ENCODE measurements at regions not wholly inside any gene's neighbourhood (a gene's known extent, or its start where the extent isn't known, plus 50 kb on each side); places are given as distances from the start of the nearest gene placed in this dataset.

GRCh38 chr16:9682320-9682719 lies 499.9 kb downstream of the GRIN2A start:
- no peak for ATAC-seq (ENCODE audit: insufficient number of reproducible peaks, low FRiP score, low read depth)

GRCh38 chr16:9683677-9684076 lies 498.6 kb downstream of the GRIN2A start:
- H3K36me3 ChIP-seq: no peaks in the 10 kb centered on the region
- ATAC-seq (ENCODE audit: insufficient number of reproducible peaks, low FRiP score, low read depth): no peak
- H3K4me3 ChIP-seq: no peak overlapping the region
- no peak overlapping the region for H3K27ac ChIP-seq
- H3K9me3 ChIP-seq: no peaks in the 10 kb centered on the region
- H3K4me1 ChIP-seq (ENCODE audit: control insufficient read depth in 1 of 2, low read depth in 2 of 2): no peaks in the 10 kb centered on the region
- no peak for DNase-seq (ENCODE audit: low spot score)
- H3K27me3 ChIP-seq (replicated peaks; ENCODE audit: insufficient read depth): no peaks in the 10 kb centered on the region
- TF ChIP-seq, protein P1, sequence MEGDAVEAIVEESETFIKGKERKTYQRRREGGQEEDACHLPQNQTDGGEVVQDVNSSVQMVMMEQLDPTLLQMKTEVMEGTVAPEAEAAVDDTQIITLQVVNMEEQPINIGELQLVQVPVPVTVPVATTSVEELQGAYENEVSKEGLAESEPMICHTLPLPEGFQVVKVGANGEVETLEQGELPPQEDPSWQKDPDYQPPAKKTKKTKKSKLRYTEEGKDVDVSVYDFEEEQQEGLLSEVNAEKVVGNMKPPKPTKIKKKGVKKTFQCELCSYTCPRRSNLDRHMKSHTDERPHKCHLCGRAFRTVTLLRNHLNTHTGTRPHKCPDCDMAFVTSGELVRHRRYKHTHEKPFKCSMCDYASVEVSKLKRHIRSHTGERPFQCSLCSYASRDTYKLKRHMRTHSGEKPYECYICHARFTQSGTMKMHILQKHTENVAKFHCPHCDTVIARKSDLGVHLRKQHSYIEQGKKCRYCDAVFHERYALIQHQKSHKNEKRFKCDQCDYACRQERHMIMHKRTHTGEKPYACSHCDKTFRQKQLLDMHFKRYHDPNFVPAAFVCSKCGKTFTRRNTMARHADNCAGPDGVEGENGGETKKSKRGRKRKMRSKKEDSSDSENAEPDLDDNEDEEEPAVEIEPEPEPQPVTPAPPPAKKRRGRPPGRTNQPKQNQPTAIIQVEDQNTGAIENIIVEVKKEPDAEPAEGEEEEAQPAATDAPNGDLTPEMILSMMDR (IDR thresholded peaks at IDR 0.05): no peak

More at GRCh38 chr16:9682320-9682719, 499.9 kb downstream of the GRIN2A start:
- no peak overlapping the region for H3K4me3 ChIP-seq
- no peaks in the 10 kb centered on the region for H3K9me3 ChIP-seq
- H3K36me3 ChIP-seq: no peaks in the 10 kb centered on the region
- H3K27ac ChIP-seq: no peak overlapping the region
- H3K4me1 ChIP-seq (ENCODE audit: control insufficient read depth in 1 of 2, low read depth in 2 of 2): no peaks in the 10 kb centered on the region
- no peak for DNase-seq (ENCODE audit: low spot score)
- TF ChIP-seq, protein P1 (IDR thresholded peaks at IDR 0.05): no peak
- H3K27me3 ChIP-seq (replicated peaks; ENCODE audit: insufficient read depth): no peaks in the 10 kb centered on the region

GRCh38 chr16:9687737-9688319 lies 494.4 kb downstream of the GRIN2A start:
- TF ChIP-seq, protein P1 (IDR thresholded peaks at IDR 0.05): no peak
- Histone ChIP-seq H3K27me3 (replicated peaks; ENCODE audit: insufficient read depth) (no peaks in the 10 kb centered on the region), H3K4me1 (ENCODE audit: control insufficient read depth in 1 of 2, low read depth in 2 of 2) (no peaks in the 10 kb centered on the region), H3K9me3 (no peaks in the 10 kb centered on the region), H3K36me3 (no peaks in the 10 kb centered on the region), H3K27ac (no peak overlapping the region), H3K4me3 (no peak overlapping the region)
- DNase-seq (ENCODE audit: low spot score) (no peak), ATAC-seq (ENCODE audit: insufficient number of reproducible peaks, low FRiP score, low read depth) (no peak)

DNA sequence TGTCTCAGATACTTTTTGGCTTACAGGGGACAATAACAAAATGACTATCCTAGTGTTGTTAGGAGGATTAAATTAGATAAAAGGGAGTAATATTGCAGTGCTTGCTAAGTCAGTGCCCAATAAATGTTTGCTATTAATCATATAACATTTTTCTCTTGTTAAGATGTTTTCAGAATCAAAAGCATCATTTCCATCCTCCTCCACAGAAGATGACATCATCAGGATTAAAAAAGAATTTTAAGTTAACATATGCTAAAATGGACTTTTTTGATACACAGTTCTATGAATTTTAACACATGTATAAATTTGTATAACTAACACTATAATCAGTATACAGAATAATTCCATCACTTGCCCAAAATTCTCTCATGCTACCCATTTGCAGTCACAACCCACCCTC lies 492.6 kb downstream of the GRIN2A start:
- H3K4me3 ChIP-seq: no peak overlapping the region
- H3K27ac ChIP-seq: no peak overlapping the region
- TF ChIP-seq, protein P1 (IDR thresholded peaks at IDR 0.05): no peak

GRCh38 chr16:9695152-9695551 lies 487.1 kb downstream of the GRIN2A start:
- TF ChIP-seq, protein P1 (IDR thresholded peaks at IDR 0.05): no peak
- Histone ChIP-seq H3K9me3 (no peaks in the 10 kb centered on the region), H3K27me3 (replicated peaks; ENCODE audit: insufficient read depth) (no peaks in the 10 kb centered on the region), H3K27ac (no peak overlapping the region), H3K4me1 (ENCODE audit: control insufficient read depth in 1 of 2, low read depth in 2 of 2) (no peaks in the 10 kb centered on the region), H3K36me3 (no peaks in the 10 kb centered on the region), H3K4me3 (no peak overlapping the region)
- DNase-seq (ENCODE audit: low spot score) (no peak), ATAC-seq (ENCODE audit: insufficient number of reproducible peaks, low FRiP score, low read depth) (no peak)

More for the DNA sequence above, 492.6 kb downstream of the GRIN2A start:
- Histone ChIP-seq H3K27me3 (replicated peaks; ENCODE audit: insufficient read depth) (no peaks in the 10 kb centered on the region), H3K9me3 (no peaks in the 10 kb centered on the region), H3K4me1 (ENCODE audit: control insufficient read depth in 1 of 2, low read depth in 2 of 2) (no peaks in the 10 kb centered on the region), H3K36me3 (no peaks in the 10 kb centered on the region)
- DNase-seq (ENCODE audit: low spot score) (no peak), ATAC-seq (ENCODE audit: insufficient number of reproducible peaks, low FRiP score, low read depth) (no peak)
